ENCODE measurements at regions not wholly inside any gene's neighbourhood (a gene's known extent, or its start where the extent isn't known, plus 50 kb on each side); places are given as distances from the start of the nearest gene placed in this dataset.

- no peak for DNase-seq
Observed at GRCh38 chr1:68551459-68551858, 54.6 kb upstream of the DEPDC1 start.

- no peak for DNase-seq
Observed at GRCh38 chr1:68558321-68559026, 61.6 kb upstream of the DEPDC1 start.

GRCh38 chr1:68565923-68566322 is 69.0 kb upstream of the DEPDC1 start:
- no peak for DNase-seq

- DNase-seq, result no peak
Observed at GRCh38 chr1:68570871-68571270, 74.0 kb upstream of the DEPDC1 start.

- DNase-seq, result no peak
Observed at GRCh38 chr1:68571454-68572235, 74.8 kb upstream of the DEPDC1 start.

GRCh38 chr1:68585351-68585750 is 88.5 kb upstream of the DEPDC1 start:
- DNase-seq, result no peak

- no peak for DNase-seq
Observed at GRCh38 chr1:68586766-68587165, 89.9 kb upstream of the DEPDC1 start.

- DNase-seq, result no peak
Observed at GRCh38 chr1:68588304-68588703, 91.4 kb upstream of the DEPDC1 start.

- DNase-seq, result no peak
Observed at GRCh38 chr1:68590473-68590872, 93.6 kb upstream of the DEPDC1 start.

- DNase-seq, result no peak
Observed at GRCh38 chr1:68594851-68595250, 98.0 kb upstream of the DEPDC1 start.

GRCh38 chr1:68600049-68600661 is 103.3 kb upstream of the DEPDC1 start:
- no peak for DNase-seq

GRCh38 chr1:68608289-68608688 is 111.4 kb upstream of the DEPDC1 start:
- DNase-seq, result no peak

GRCh38 chr1:68615312-68615711 is 118.4 kb upstream of the DEPDC1 start:
- DNase-seq, result no peak

GRCh38 chr1:68617942-68618341 is 121.1 kb upstream of the DEPDC1 start:
- DNase-seq, result no peak

- no peak for DNase-seq
Observed at GRCh38 chr1:68620571-68620970, 123.7 kb upstream of the DEPDC1 start.

GRCh38 chr1:68623700-68624099 is 126.8 kb upstream of the DEPDC1 start:
- DNase-seq, result no peak

- DNase-seq, result peak; percentile 78
Observed at GRCh38 chr1:68624233-68624632, 127.4 kb upstream of the DEPDC1 start.

GRCh38 chr1:68625624-68626023 is 128.7 kb upstream of the DEPDC1 start:
- DNase-seq, result no peak

GRCh38 chr1:68633141-68633919 is 136.4 kb upstream of the DEPDC1 start:
- DNase-seq, result no peak

GRCh38 chr1:68644504-68644903 is 147.6 kb upstream of the DEPDC1 start:
- no peak for DNase-seq

- no peak for DNase-seq
Observed at GRCh38 chr1:68651115-68651514, 154.2 kb upstream of the DEPDC1 start.

GRCh38 chr1:68653882-68654281 is 157.0 kb upstream of the DEPDC1 start:
- DNase-seq, result no peak

- no peak for DNase-seq
Observed at GRCh38 chr1:68673771-68674170, 176.9 kb upstream of the DEPDC1 start.
